GM19438 (cell line): ENCODE measurements at regions not wholly inside any gene's neighbourhood (a gene's known extent, or its start where the extent isn't known, plus 50 kb on each side); places are given as distances from the start of the nearest gene placed in this dataset.
"Not testable (repeated sequence)": the region's sequence is repeated elsewhere in the genome, so short reads cannot be mapped to it uniquely, and the experiment has no call there.

Experiments used
- ATAC-seq: cut with Tn5 transposase; IDR thresholded peaks from one replicate; pipeline ENCODE4 v1.9.1; 2021; ENCODE audit warnings: low read depth; ENCODE audit not compliant: unreplicated experiment

- no peak for ATAC-seq
Observed at GRCh38 chr5:18195910-18196309, 561.6 kb downstream of the TAF11L14 start.

GRCh38 chr5:18197734-18198133 is 563.5 kb downstream of the TAF11L14 start:
- no peak for ATAC-seq

GRCh38 chr5:18202164-18202563 is 567.9 kb downstream of the TAF11L14 start:
- no peak for ATAC-seq

GRCh38 chr5:18203296-18203695 is 569.0 kb downstream of the TAF11L14 start:
- no peak for ATAC-seq

GRCh38 chr5:18213666-18214065 is 579.4 kb downstream of the TAF11L14 start:
- ATAC-seq = no peak

GRCh38 chr5:18216016-18216415 is 581.8 kb downstream of the TAF11L14 start:
- no peak for ATAC-seq

- no peak for ATAC-seq
Observed at GRCh38 chr5:18216729-18217128, 582.5 kb downstream of the TAF11L14 start.

GRCh38 chr5:18219241-18219640 is 585.0 kb downstream of the TAF11L14 start:
- ATAC-seq = no peak

- no peak for ATAC-seq
Observed at GRCh38 chr5:18220631-18221030, 586.4 kb downstream of the TAF11L14 start.

GRCh38 chr5:18236386-18236785 is 602.1 kb downstream of the TAF11L14 start:
- ATAC-seq = no peak

- no peak for ATAC-seq
Observed at GRCh38 chr5:18238321-18238720, 604.1 kb downstream of the TAF11L14 start.

GRCh38 chr5:18240971-18241370 is 606.7 kb downstream of the TAF11L14 start:
- no peak for ATAC-seq

- ATAC-seq = no peak
Observed at GRCh38 chr5:18243846-18244245, 609.6 kb downstream of the TAF11L14 start.

GRCh38 chr5:18244309-18244708 is 610.0 kb downstream of the TAF11L14 start:
- ATAC-seq = no peak

GRCh38 chr5:18252559-18252958 is 618.3 kb downstream of the TAF11L14 start:
- ATAC-seq = no peak

GRCh38 chr5:18264126-18264882 is 630.0 kb downstream of the TAF11L14 start:
- ATAC-seq = no peak

GRCh38 chr5:18270635-18271338 is 636.5 kb downstream of the TAF11L14 start:
- ATAC-seq = no peak

GRCh38 chr5:18276939-18277338 is 642.7 kb downstream of the TAF11L14 start:
- no peak for ATAC-seq

GRCh38 chr5:18281947-18282581 is 647.8 kb downstream of the TAF11L14 start:
- no peak for ATAC-seq

- ATAC-seq = no peak
Observed at GRCh38 chr5:18285257-18285656, 651.0 kb downstream of the TAF11L14 start.

GRCh38 chr5:18292146-18292545 is 657.9 kb downstream of the TAF11L14 start:
- no peak for ATAC-seq

GRCh38 chr5:18295696-18296095 is 661.4 kb downstream of the TAF11L14 start:
- not testable (repeated sequence) for ATAC-seq
